Stomach smooth muscle (tissue), 2 donors: ENCODE measurements at regions not wholly inside any gene's neighbourhood (a gene's known extent, or its start where the extent isn't known, plus 50 kb on each side); places are given as distances from the start of the nearest gene placed in this dataset.

Experiments used
- H3K27ac ChIP-seq: one replicate; pipeline ENCODE4 v1.7.0; 2013; ENCODE audit warnings: mild to moderate bottlenecking, low read length, inconsistent platforms
- H3K27me3 ChIP-seq, 2 donors: one replicate each; pipeline ENCODE4 v1.7.0; 2013; ENCODE audit warnings: low read length in 2 of 2; ENCODE audit not compliant: insufficient read depth in 2 of 2, control insufficient read depth in 1 of 2
- H3K36me3 ChIP-seq, 2 donors: one replicate each; pipeline ENCODE4 v1.7.0; 2013; ENCODE audit warnings: low read length in 2 of 2; ENCODE audit not compliant: control insufficient read depth in 2 of 2, insufficient read depth in 2 of 2
- H3K4me1 ChIP-seq: one replicate; pipeline ENCODE4 v1.7.0; 2013; ENCODE audit warnings: low read length; ENCODE audit not compliant: control insufficient read depth, insufficient read depth
- H3K4me3 ChIP-seq, 2 donors: one replicate each; pipeline ENCODE4 v1.7.0; 2013; ENCODE audit warnings: low read length in 2 of 2
- H3K9ac ChIP-seq, 2 donors: one replicate each; pipeline ENCODE4 v1.7.0; 2013; ENCODE audit warnings: low read length in 2 of 2, mild to moderate bottlenecking in 1 of 2
- H3K9me3 ChIP-seq, 2 donors: one replicate each; pipeline ENCODE4 v1.7.0; 2013; ENCODE audit warnings: low read length in 2 of 2; ENCODE audit not compliant: control insufficient read depth in 2 of 2
- donor health status: healthy.
- donor health status: Pancreatic carcinoma.

- no peak overlapping the region for H3K27ac ChIP-seq
- H3K9me3 ChIP-seq = no peaks in the 10 kb centered on the region
- no peaks in the 10 kb centered on the region for H3K36me3 ChIP-seq
- peaks cover 18% of the 10 kb centered on the region for H3K4me1 ChIP-seq
- no peaks in the 10 kb centered on the region for H3K27me3 ChIP-seq
- no peak overlapping the region for H3K9ac ChIP-seq
- H3K4me3 ChIP-seq = no peak overlapping the region
Observed at GRCh38 chr12:14253496-14253895, 112.0 kb upstream of the ATF7IP start.

- Histone ChIP-seq H3K4me1 (peaks cover 23% of the 10 kb centered on the region), H3K4me3 (no peak overlapping the region), H3K9me3 (no peaks in the 10 kb centered on the region), H3K36me3 (no peaks in the 10 kb centered on the region), H3K9ac (no peak overlapping the region), H3K27me3 (no peaks in the 10 kb centered on the region), H3K27ac (no peak overlapping the region)
Observed at GRCh38 chr12:14254781-14255180, 110.7 kb upstream of the ATF7IP start.

- H3K27me3 ChIP-seq = no peaks in the 10 kb centered on the region
- H3K27ac ChIP-seq = no peak overlapping the region
- H3K4me1 ChIP-seq = peaks cover 35% of the 10 kb centered on the region
- no peak overlapping the region for H3K4me3 ChIP-seq
- no peaks in the 10 kb centered on the region for H3K36me3 ChIP-seq
- no peak overlapping the region for H3K9ac ChIP-seq
- H3K9me3 ChIP-seq = no peaks in the 10 kb centered on the region
Observed at GRCh38 chr12:14256121-14256520, 109.4 kb upstream of the ATF7IP start.

- Histone ChIP-seq H3K27ac (peak overlapping the region; percentile 82), H3K4me3 (peak overlapping the region in 1 of 2 donors; percentile 16), H3K9ac (peak overlapping the region in 1 of 2 donors; percentile 56), H3K27me3 (no peaks in the 10 kb centered on the region), H3K4me1 (peaks cover 35% of the 10 kb centered on the region), H3K36me3 (no peaks in the 10 kb centered on the region), H3K9me3 (no peaks in the 10 kb centered on the region)
Observed at GRCh38 chr12:14256555-14257169, 108.8 kb upstream of the ATF7IP start.

GRCh38 chr12:14257303-14257733, 108.2 kb upstream of the ATF7IP start:
- H3K9me3 ChIP-seq = no peaks in the 10 kb centered on the region
- H3K4me1 ChIP-seq = peaks cover 35% of the 10 kb centered on the region
- H3K4me3 ChIP-seq = peak overlapping the region; percentile 33 to 59
- H3K9ac ChIP-seq = peak overlapping the region; percentile 37 to 56
- H3K36me3 ChIP-seq = no peaks in the 10 kb centered on the region
- no peaks in the 10 kb centered on the region for H3K27me3 ChIP-seq
- peak overlapping the region; percentile 82 for H3K27ac ChIP-seq

GRCh38 chr12:14257734-14258574, 107.5 kb upstream of the ATF7IP start:
- H3K36me3 ChIP-seq = no peaks in the 10 kb centered on the region
- no peaks in the 10 kb centered on the region for H3K27me3 ChIP-seq
- peak overlapping the region; percentile 82 for H3K27ac ChIP-seq
- H3K4me1 ChIP-seq = peaks cover 35% of the 10 kb centered on the region
- H3K9me3 ChIP-seq = no peaks in the 10 kb centered on the region
- H3K9ac ChIP-seq = peak overlapping the region; percentile 47 to 56
- H3K4me3 ChIP-seq = peak overlapping the region; percentile 33 to 59

GRCh38 chr12:14258575-14258940, 106.9 kb upstream of the ATF7IP start:
- no peaks in the 10 kb centered on the region for H3K9me3 ChIP-seq
- H3K36me3 ChIP-seq = no peaks in the 10 kb centered on the region
- H3K27ac ChIP-seq = peak overlapping the region; percentile 82
- peak overlapping the region in 1 of 2 donors; percentile 47 for H3K9ac ChIP-seq
- H3K4me3 ChIP-seq = peak overlapping the region in 1 of 2 donors; percentile 29
- no peaks in the 10 kb centered on the region for H3K27me3 ChIP-seq
- peaks cover 35% of the 10 kb centered on the region for H3K4me1 ChIP-seq

GRCh38 chr12:14259481-14260010, 105.9 kb upstream of the ATF7IP start:
- H3K4me1 ChIP-seq = peaks cover 35% of the 10 kb centered on the region
- H3K27ac ChIP-seq = peak overlapping the region; percentile 84
- peak overlapping the region in 1 of 2 donors; percentile 60 for H3K4me3 ChIP-seq
- no peak overlapping the region for H3K9ac ChIP-seq
- no peaks in the 10 kb centered on the region for H3K36me3 ChIP-seq
- peaks cover 7% of the 10 kb centered on the region in 2 donors for H3K9me3 ChIP-seq
- no peaks in the 10 kb centered on the region for H3K27me3 ChIP-seq

GRCh38 chr12:14260011-14260993, 105.2 kb upstream of the ATF7IP start:
- Histone ChIP-seq H3K36me3 (no peaks in the 10 kb centered on the region), H3K27me3 (no peaks in the 10 kb centered on the region), H3K9me3 (peaks cover 8 to 11% of the 10 kb centered on the region in 2 donors), H3K4me1 (peaks cover 35% of the 10 kb centered on the region), H3K27ac (peak overlapping the region; percentile 84), H3K4me3 (peak overlapping the region; percentile 24 to 60), H3K9ac (peak overlapping the region in 1 of 2 donors; percentile 55)

- no peak overlapping the region for H3K9ac ChIP-seq
- H3K4me1 ChIP-seq = peaks cover 35% of the 10 kb centered on the region
- H3K27ac ChIP-seq = peak overlapping the region; percentile 84
- no peaks in the 10 kb centered on the region for H3K27me3 ChIP-seq
- H3K36me3 ChIP-seq = no peaks in the 10 kb centered on the region
- H3K9me3 ChIP-seq = peaks cover 8 to 11% of the 10 kb centered on the region in 2 donors
- H3K4me3 ChIP-seq = peak overlapping the region; percentile 24 to 60
Observed at GRCh38 chr12:14261096-14261495, 104.4 kb upstream of the ATF7IP start.
